Inflammatory macrophage treated with lipopolysaccharide for 4 hours (primary cell): ENCODE measurements at regions not wholly inside any gene's neighbourhood (a gene's known extent, or its start where the extent isn't known, plus 50 kb on each side); places are given as distances from the start of the nearest gene placed in this dataset.
"Not testable (repeated sequence)": the region's sequence is repeated elsewhere in the genome, so short reads cannot be mapped to it uniquely, and the experiment has no call there.

Experiments used
- DNase-seq: peaks from one replicate; pipeline ENCODE4 v3.0.0-alpha.2; 2020

- not testable (repeated sequence) for DNase-seq
These were observed 143.0 kb downstream of the SPATA31A6 start for GRCh38 chr9:42326482-42326881.

GRCh38 chr9:42335342-42335741 is 151.9 kb downstream of the SPATA31A6 start:
- not testable (repeated sequence) for DNase-seq

GRCh38 chr9:42335984-42336657 is 152.7 kb downstream of the SPATA31A6 start:
- not testable (repeated sequence) for DNase-seq

- DNase-seq, result not testable (repeated sequence)
These were observed 154.8 kb downstream of the SPATA31A6 start for GRCh38 chr9:42338275-42338674.

- DNase-seq, result not testable (repeated sequence)
These were observed 156.4 kb downstream of the SPATA31A6 start for GRCh38 chr9:42339671-42340434.

DNA sequence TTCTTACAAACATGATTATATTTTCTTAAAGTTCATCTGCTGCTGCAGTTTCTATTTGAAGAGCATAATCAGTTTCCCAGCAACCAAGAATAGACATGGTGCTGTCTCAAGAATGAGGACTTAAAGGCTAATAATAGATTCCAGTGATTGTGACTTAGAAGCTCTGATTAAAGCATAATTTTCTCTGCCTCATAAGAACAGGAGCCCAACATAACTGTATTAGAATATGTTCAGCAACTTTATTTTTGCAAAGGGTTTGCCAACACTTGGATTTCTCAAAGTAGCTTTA is 156.9 kb downstream of the SPATA31A6 start:
- not testable (repeated sequence) for DNase-seq

DNA sequence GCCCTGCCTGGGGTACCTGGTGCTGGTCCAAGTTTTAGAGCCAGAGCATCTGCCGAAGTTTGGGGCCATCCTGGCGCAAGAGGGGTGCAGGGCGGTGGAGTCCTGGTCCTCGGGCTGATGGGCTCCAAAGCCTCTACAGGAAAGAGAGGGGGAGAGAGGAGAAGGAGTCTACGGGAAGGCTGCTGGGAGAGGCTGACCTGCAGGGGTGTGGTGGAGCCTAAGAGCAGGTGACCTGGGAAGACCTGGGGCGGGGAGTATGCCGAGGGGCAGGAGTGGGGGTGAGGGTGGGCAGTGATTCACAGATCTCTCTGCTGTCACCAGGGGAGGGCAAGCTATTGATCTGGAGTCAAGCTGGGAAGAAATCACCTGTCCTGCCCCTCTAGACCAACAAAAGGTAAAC is 158.4 kb downstream of the SPATA31A6 start:
- not testable (repeated sequence) for DNase-seq

DNA sequence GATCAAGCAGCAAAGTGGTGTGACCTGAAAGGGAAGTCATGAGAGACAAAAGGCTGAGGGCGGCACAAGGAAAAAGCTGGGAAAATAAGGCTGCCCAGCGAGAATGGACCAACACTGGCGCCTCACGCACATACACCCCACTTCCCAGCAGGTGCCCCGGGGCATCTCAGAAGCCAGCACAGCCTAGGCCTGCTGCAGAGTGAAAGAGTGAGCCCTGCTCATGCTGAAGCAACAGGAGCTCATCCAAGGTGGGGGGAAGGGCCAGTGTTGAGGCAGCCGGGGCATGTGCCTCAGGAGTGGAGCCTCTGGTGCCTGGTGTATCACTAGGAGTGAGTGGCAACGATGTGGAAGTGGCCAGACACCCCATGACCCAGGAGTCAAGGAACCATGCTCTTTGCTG is 158.8 kb downstream of the SPATA31A6 start:
- not testable (repeated sequence) for DNase-seq

DNA sequence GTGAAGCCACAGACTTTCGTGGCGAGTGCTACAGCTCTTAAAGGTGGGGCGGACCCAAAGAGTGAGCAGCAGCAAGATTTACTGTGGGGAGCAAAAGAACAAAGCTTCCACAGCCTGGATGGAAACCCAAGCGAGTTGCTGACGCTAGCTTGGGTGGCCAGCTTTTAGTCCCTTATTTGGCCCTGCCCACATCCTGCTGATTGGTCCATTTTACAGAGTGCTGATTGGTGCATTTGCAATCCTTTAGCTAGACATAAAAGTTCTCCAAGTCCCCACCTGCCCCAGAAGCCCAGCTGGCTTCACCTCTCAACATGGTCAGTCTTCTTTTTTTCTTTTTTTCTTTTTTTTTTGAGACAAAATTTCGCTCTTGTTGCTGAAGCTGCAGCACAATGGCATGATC is 161.0 kb downstream of the SPATA31A6 start:
- DNase-seq, result not testable (repeated sequence)

GRCh38 chr9:42346916-42347315 is 163.5 kb downstream of the SPATA31A6 start:
- peak; percentile 41 for DNase-seq

DNA sequence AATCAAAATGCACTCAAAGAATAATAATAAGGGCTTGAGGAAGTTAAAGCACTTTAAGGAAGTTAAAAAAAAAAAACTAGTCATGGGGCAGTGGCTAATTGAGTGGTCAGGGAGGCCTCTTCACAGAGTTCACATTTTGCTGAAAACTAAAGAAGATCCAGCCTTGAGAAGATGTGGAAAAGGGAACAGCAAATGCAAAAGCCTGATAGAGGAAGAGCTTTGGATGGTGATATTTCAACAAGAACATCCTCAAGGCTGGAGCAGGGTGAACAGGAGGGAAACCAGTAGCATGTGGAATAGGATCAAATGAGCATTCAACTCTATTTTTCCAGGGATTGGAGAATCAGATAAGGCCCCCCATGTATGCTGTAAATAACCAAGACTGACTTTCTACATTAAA is 165.7 kb downstream of the SPATA31A6 start:
- not testable (repeated sequence) for DNase-seq

- not testable (repeated sequence) for DNase-seq
These were observed 167.0 kb downstream of the SPATA31A6 start for GRCh38 chr9:42350412-42350811.

GRCh38 chr9:42357604-42358373 is 174.3 kb downstream of the SPATA31A6 start:
- not testable (repeated sequence) for DNase-seq

DNA sequence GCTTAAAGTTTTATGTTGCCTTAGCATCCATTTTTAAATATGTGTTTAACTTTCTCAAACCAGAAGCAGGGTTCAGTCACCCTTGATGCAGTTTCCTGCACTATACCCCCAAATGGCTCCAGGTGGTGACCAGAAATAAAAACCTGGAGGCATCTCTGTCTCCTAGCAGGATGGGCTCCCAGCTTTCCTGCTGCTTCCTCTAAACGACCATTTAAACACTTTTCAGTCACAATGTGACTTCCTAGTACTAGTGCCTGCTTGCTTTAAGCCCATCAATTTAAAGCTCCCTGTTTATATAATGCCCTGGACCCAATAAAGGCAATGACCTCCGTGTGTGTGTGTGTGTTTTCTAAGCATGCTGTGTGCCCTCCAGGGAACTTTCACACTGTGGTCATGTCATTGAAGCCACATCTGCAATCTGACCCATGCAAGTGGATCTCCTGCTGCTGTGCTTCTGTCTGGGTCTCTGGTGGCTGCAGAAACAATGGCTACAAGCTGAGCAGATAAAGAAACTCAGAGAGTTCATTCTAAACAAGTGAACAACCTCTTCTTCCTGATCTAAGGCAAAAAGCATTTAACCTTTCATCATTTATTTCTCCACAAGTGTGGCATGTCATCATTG is 175.3 kb downstream of the SPATA31A6 start:
- DNase-seq, result not testable (repeated sequence)

DNA sequence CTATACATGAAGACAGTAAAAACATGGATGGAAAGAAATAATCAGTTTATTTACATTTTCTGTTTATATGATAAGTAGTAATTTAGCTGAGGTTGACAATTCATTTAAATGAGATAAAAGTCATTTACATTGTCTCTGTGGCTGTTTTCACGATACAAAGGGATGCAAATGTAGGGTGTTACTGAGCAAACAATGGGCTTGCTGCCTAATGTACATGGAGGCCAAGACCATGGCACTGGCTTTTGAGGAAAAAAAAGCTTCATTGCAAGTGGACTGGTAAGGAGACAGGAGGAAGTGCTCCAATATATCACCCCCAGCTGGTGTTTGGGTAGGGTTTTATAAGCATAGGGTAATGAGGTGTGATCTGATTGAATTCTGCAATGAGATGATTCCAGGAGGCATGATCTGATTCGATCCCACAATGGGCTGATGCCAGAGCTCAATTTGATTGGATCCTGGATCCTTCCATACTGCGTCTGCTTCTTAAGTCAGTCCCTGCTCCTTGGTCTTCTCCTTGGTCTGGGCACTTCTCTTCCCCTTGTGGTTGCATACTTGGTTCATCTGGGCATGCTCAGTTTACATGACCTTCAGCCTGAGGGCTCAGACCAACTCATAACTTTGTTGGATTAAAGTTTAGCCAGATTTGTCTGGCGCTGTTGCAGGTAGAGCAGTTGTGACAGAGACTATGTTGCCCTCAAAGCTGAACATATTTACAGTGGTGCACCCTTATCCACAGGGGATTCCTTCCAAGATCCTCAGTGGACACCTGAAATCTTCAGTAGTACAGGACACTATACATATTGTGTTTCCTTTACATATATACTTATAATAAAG is 181.2 kb downstream of the SPATA31A6 start:
- DNase-seq, result not testable (repeated sequence)

DNA sequence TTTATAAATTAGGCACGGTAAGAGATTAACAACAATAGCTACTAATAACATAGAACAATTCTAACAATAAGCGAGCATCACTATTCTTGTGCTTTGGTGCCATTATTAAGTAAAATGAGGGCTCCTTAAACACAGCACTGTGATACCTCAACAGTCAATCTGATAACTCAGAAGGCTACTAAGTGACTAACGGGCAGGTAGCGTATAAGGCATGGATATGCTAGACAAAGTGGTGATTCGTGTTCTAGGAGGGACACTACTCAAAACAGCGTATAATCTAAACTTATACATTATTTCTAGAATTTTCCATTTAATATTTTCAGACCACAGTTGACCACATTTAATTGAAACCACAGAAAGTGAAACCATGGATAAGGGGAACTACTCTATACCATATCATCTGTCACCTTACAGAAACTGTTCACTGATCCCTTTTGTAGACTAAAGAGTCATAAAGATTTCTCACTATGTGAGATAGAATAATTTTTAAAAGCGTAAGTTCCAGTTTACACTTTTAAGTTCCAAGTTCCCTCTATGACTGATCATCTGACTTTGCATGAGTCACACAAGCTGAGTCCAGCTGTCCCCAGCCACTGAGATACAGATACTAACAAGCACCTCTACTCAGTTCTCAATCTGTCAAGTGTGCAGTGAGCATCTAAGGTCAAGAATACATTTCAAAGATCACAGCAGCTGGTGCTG is 181.9 kb downstream of the SPATA31A6 start:
- DNase-seq, result peak; percentile 84

- DNase-seq, result not testable (repeated sequence)
These were observed 184.9 kb downstream of the SPATA31A6 start for GRCh38 chr9:42368279-42368881.

- not testable (repeated sequence) for DNase-seq
These were observed 186.7 kb downstream of the SPATA31A6 start for GRCh38 chr9:42370172-42370571.

DNA sequence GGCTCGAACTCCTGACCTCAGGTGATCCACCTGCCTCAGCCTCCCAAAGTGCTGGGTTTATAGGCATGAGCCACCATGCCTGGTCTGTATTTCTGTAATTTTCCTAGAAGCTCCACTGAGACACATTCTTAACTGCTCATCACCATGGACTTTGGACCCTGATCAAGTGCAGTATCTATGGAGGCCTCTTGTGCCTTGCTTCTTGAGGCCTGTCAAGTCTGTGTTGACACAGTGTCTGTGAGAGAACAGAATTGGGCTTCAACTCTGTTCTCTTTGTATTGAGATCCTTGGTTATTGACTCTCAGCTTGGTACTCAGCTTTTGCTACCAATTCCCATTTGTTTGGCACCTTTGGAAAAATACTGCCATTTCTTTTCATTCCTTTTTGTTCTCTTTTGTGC is 188.0 kb downstream of the SPATA31A6 start:
- DNase-seq, result not testable (repeated sequence)

GRCh38 chr9:42377530-42378417 is 194.3 kb downstream of the SPATA31A6 start:
- DNase-seq, result not testable (repeated sequence)
